NOMO-1 (cell line): ENCODE measurements at regions not wholly inside any gene's neighbourhood (a gene's known extent, or its start where the extent isn't known, plus 50 kb on each side); places are given as distances from the start of the nearest gene placed in this dataset.

ENCODE experiments used
- DNase-seq, 2 experiments: peaks; one replicate each; lab custom pipeline; 2025; ENCODE audit not compliant: unreplicated experiment in 2 of 2; lab: John Stamatoyannopoulos, UW

DNA sequence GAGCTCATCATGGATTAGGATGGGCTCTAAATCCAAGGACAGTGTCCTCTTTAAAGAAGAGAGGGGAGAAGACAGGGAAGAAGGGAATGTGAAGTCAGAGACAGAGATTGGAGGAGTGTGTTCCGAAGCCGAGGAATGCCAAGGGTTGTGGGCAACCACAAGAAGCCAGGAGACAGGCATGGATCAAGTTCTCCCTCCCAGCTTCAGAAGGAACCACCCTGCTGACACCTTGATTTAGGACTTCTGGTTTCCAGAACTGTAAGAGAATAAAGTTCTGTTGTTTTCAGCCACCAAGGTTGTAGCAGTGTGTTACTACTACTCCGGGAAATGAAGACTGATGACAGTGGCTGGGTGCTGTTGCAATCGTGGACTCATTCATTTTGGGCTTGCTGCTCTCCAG lies 120.1 kb downstream of the RPS12 start:
- no peak for DNase-seq

DNA sequence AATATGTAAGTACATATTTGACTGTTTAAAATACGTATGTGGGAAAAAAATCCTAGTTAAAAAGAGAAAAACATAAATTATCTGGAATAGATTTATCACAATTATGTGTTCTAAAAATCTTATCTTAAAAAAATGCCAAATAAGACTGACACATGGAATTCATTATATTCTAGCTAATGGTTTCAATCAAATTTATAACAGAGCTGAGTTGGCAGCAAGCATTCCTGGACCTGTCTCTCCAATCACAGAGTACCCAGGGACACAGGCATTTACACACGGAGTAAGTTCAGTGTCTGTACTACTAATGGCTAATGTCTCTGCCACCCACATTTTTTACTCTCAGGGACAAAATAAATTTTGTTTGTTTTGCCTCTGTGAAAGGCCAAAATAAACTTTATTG lies 122.3 kb downstream of the RPS12 start:
- DNase-seq = no peak

DNA sequence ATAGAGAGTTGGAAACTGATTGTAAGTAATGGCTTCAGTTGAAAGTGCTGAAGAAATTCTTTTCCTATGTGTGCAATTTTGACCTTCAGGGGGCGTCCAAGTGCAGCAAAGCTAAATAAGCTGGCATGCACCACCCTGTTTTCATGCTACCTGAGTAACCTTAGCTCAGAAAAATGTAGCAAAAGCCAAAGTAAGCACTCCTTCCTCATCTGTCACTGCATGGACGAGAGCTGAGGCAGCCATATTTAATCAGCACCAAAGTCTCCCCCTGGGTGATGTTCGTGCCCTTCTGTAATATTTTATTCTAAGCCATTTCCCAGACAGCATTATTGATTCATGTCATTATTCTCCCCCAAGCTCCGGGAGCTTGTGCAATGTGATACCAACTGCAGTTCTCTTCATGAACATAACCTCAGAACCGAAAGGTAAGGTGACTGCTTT lies 123.1 kb downstream of the RPS12 start:
- peak in 1 of 2 experiments; percentile 22 for DNase-seq

DNA sequence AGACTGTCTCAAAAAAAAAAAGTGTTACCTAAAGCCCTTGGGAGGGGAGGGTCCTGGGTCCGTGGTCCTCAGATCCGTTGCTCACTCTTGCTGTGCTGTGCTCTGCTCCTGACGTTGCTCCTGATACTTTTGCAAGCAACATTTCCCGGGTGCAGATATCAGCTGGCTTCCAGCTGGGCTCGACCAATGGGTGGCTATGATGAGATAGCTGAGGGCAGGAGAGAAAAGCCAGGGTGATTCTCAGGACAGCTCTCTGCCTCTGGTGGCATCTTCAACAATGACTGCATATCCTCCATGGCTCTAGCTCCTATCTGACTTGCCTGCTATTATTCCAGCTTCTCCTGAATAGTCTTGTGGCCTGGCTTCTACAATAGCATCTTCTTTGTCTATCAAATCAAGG lies 134.5 kb downstream of the RPS12 start:
- DNase-seq = no peak

DNA sequence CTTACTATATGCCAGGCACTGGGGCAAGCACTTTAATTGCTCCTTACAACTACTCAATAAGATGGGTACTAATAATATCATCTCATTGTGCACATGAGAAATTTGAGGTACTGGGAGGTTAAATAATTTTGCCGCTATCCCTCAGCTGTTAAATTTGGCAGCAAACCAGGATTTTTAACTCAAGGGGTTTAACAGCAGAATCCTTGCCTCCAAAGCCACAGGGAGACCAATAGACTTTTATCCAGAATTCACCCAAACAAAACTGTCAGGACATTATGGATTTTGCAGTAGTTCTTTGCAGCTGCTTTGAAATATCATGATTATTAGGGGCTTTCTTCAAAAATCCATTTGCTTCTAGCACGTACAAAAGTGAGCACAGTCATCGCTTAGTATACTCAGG lies 136.2 kb downstream of the RPS12 start:
- DNase-seq = no peak

DNA sequence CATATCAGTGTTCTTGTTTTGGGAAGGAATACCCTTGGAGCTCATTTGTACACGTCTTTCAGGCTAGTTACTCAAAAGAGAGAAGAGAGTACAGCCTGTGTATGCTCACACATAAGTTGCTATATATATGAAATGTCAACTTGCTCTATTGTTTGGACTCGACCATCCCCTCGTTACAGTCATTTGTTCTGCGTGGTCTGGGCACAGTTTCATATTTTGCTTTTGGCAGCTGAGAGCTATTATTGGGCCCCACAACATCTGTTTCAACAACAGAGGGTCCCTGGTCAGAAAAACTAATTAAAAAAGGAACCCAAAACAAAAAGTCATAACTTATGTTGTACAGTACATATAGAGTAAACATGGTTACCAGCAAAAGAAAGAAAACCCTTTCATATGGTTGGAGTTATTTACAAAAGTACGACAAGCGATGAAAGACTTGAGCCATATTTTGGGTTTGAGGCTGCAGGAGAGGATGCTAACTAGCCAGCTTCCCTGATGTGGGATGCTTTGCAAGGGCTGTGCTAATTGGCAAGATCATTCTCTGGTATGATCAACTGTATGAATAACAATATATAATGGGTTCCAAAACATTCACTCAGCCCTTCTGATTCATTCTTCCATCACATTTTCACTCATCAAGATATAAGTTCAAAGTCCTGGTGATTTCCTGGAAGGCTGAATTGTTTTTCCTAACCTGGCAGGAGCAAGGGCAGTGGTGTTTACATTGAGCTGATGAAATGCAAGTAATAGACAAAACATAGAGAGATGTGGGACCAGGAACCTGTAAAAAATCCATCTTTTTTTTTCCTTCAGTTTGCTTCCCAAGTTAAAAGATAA lies 137.9 kb downstream of the RPS12 start:
- no peak for DNase-seq

DNA sequence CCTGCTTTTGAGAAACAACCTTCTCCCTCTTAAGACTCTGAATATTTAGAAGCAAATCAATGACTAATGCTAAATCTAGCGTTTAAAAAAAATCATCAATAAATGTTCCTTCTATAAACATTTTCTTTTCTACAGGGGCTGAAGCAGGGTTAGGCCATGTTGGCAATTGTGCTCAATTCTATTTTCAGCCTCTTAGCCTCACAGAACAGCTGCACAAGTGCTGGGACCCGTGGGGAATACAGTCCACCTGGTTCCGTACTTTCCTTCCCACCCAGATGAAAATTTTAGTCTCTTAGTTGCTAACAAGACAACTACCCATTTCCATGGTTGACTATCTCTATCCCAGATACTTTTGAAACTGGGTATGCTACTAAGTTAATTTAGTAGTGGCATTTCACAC lies 138.6 kb downstream of the RPS12 start:
- DNase-seq = no peak

DNA sequence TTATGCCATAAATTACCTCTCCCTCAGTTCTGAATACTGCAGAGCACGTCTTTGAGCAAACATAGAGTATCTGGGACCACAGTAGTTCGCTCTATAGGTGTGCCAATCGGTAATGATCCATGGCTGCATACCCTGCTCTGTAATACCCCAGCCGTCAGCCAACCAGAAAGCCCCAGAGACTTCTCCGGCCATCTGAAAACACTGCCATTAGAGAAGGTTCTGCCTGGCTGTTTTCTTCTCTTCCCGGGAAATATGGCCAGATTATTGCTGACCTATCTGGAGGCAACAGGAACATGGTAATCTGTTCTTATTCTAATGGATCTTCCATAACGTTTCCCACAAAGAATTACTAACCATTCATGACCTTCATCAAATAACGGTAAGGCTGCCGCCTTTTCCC lies 139.9 kb downstream of the RPS12 start:
- DNase-seq = no peak

DNA sequence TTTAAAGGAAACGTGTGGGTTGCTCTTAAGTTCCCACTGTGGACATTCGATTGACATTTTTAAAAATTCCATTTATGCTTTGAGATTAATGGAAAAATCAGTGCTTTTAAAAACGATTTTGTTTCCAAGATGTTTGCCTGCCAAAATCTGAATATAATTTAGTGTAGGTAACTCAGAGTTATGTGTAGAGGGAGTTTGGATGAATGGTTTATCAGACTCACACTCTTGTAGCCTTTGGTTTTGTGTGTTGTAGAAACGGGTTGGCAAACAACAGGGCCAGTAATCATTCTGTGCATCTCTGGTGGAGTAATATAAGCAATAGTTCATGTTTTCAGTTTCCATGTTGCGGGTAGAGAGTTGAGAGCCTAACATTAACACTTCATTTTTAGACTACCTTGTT lies 140.6 kb downstream of the RPS12 start:
- DNase-seq = no peak

DNA sequence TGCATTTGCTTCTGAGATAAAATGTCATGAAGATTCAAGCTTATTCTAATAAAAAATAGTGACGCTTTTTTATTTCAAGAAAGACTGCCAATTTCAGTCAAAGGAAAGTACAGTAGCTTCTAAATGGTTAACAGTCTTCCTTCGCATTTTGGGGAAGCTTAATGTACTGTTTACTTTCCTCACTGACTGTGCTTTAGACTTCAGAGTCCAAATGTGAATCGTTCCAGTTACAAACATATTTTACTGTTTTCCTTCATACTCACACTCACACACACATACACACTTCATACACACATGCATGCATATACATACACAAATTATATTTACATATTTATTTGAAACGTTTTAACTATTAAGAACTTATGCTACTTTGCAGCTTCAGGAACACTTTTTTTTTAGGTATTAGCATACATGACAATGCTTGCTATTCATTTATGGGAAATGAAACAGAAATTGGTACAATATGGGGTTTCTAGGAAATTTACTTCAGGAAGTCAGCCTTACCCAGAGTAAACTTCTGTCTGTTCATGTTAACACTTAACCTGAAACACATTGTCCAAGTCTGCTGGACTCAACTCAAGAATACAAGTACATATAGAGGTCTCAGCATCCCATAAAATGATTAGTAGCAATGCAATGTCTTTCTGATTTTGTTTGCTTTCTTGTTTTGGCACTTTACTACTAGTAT lies 145.4 kb downstream of the RPS12 start:
- DNase-seq = no peak

DNA sequence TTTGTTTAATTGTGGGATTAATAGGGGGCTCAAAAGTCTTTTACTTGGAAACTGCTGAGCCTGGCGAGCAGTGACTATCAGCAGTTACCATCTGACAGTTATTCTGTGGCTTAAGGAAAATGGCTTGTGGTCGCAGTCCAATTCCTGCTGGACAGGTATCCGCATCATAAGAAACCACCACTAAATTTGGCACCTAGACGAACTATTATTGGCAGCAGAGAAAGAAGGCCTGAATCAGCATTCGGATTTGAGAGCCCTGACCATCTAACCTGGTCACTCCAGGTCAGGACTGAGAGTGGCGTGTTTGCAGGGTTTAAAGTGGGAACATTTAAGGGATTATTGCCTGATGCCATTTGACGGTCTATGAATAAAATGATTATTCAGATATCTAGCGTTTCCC lies 146.4 kb downstream of the RPS12 start:
- no peak for DNase-seq

DNA sequence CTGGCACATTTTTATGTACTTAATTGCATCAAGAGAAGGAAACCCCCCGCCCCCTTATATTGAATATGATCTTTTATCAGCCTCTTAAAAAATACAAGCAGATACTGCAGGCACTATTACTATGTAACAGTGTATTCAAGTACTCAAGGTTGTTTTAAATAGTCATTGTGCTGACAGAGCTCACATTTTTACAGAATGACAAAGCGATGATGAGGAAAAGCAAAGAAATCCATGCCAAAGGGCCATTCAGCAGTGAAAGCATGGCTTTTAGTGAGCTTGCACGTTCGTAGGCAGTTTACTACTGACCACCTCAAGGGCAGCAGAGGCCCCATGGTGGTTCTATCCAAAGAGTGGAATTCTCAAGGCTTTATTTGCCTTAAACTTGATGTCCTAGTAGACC lies 146.8 kb downstream of the RPS12 start:
- no peak for DNase-seq

DNA sequence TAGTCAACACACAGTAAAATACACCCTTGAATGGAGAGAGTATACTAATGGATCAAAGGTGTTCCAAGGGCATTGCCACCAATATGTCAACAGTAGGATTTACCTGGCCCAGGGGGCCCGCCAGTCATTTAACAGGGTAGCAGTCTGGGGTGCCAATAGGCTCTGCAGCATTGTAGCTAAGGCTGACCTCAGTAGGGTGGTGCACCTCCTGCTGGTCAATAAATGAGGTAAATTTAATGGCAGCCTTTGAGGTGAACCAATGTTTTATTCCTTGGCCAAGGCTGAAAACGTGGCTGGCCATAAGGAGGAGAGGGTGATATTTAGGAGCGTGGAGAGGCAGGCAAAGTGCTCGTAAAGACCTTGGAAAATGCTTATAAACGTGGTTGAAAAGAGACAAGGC lies 147.2 kb downstream of the RPS12 start:
- DNase-seq = no peak

DNA sequence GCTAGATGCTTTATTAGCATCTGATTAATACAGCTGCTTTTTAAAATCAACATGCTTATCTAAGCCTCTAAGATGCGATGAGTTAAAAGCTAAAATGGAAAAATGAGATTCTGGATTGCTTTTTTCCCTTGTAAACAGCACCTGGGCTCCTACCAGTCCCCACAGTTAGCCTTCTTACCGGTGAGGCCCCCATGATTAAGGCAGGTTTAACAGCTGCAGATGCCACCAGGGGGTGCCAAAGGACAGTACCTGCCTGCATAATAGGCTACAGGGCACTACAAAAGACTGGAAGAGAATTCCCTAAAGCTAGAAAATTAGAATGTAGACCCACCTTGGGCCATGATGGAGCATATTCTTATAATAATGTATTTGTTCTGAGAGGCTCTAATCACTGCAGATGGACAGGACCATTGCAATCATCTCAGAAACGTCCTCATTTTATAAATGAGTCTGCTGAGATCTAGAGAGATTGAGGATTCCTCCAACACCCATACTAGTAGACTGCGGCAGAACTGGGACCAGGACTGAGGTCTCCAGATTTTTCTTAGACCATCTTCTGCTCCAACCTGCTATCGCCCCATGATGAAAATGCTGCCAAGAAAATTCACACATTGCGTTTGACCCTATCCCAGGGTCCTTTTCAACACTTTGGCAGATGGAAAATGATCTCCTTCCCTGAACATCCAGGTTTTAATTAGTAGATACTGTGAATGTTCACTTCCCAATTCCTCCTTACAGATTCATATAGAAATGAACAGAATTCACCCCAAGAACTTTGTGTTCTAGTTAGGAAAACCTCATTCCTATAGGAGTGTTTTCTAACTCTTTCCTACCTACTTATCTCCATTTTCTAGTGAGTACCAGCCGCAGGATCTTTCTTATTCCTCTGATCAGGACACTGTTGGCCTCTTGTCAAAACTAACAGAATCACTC lies 148.8 kb downstream of the RPS12 start:
- peak; percentile 2 to 3 for DNase-seq

DNA sequence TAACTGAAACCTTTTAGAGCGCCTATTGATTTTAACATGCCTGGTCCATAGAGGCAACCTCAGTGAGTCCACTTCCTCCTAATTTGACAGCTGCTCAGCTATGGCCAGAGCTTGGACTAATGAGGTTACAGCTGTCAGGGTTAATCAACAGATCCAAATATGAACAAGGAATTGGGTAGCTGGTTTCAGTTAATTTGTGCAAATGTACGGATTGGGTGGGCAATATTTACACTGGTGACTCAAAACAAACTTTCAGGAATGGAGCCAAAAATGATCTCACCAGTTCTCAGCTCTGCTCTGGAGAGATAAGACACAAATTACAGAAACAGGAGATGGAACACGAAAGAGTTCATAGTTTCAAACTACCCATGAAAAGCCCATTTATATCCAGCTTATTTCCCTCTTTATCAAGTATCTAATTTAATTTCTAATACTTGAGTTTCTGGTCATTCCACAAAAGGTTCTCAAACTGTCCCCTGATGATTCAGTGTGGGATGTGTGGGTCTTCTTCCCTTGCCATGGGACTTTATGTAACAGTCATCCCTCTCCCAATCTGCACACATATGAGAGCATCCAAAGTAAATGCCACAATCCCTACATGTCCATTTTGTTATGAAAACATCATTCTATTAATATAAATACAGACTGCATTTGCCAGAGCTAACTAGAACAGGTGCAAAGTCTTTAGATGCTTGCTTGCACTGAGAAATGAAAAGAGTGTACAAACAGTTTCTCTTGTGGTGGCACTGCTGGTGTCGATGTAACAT lies 149.9 kb downstream of the RPS12 start:
- DNase-seq = no peak

DNA sequence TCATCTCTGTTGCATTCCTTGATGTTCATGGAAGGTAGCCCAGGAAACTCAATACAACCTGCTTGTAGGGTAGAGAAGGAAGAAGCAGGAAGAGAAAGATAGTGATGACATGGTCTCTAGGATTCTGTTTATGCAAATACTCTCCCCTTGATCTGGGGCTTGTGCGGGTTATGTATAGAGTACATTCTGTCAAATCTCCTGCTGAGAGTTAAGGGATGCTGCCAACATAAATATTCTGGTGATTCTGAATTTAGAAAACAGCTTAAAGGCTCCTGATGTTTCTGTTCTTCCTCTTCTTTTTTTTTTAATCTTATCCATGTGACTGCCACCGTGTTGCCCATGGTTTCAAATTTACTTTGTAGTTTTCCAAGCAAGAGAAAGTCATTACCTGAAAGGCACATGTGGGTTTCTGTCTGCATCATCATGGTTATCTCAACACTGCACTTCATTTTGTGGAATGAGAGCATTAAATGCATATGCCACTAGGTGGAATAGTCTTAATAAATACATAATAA lies 150.6 kb downstream of the RPS12 start:
- DNase-seq = no peak

DNA sequence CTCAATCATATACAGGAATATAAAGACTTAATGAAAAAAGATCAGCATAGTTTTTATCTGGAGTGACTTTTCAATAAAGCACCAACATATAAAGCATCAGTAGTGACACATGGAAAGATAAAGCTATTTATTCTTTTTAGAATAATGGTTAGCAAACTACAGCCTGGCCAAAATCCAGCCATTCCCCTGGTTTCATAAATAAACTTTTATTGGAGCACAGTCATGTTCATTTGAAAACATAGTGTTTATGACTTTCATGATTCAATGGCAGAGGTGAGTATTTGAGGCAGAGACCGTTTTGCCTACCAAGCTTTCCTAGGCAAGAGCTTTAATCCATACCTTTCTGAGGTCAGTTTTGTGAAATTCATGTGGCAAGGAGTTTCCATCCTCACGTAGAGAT lies 153.5 kb downstream of the RPS12 start:
- DNase-seq = no peak

DNA sequence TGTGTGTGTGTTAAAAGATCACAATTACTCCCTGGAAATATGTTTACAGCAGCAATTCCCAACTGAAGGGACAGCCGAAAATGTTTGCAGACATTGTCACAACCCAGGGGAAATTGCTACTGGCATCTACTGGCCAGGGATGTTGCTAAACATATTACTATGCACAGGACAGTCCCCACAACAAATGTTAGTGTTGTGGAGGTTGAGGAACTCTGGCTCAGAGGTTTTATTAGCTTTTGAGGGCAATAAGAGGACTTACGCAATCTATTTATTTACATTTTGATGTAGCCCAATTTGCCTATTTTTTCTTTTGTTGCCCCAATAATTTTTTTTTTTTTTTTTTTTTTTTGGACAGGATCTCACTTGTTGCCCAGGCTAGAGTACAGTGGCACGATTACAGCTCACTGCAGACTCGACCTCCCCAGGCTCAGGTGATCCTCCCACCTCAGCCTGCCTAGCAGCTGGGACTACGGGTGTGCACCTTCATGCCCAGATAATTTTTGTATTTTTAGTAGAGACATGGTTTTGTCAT lies 154.1 kb downstream of the RPS12 start:
- DNase-seq = no peak

DNA sequence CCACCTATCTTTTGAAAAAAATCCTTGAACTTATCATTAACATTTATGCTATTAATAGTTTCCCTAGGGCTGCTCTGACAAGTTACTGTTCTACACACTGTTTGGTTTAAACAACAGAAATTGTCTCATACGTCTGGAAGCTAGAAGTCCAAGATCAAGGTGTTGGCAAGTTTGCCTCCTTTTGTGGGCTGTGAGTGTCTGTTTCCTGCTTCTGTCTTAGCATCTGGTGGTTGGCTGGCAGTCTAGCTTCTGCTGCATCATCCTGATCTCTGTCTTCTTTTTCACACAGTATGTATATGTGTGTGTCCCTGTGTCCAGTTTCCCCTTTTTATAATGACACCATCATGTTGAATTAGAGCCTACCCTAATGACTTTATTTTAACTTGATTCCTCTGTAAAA lies 154.8 kb downstream of the RPS12 start:
- DNase-seq = no peak

DNA sequence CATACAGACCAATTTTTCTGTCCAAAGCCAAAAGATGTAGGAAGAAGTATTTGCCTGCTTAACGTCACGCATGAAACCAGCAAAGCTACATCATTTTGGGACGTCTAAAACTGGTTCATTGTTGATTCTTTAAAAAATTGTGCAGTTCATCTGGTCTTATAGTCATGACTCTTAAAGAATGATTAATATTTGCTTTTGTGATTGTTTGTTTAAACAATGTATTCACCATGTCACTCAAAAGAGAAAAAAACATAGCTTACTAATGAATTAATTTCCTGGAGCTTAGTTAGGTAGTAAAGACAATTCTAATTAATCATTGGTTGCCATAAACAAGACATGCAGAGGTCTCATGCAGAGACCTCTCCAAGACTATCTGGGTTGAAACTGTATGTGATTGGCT lies 157.3 kb downstream of the RPS12 start:
- DNase-seq = no peak
